H1 (cell line): ENCODE measurements at regions not wholly inside any gene's neighbourhood (a gene's known extent, or its start where the extent isn't known, plus 50 kb on each side); places are given as distances from the start of the nearest gene placed in this dataset.

Experiments
- BCL11A ChIP-seq, 2 experiments: IDR thresholded peaks; one replicate each; pipeline ENCODE4 v1.6.1; 2011; ENCODE audit warnings: low read depth in 2 of 2, low read length in 2 of 2, mild to moderate bottlenecking in 2 of 2
- CHD1 ChIP-seq: IDR thresholded peaks from 2 replicates; pipeline ENCODE4 v1.6.1; 2012; ENCODE audit warnings: low read depth, low read length, improper control_type of control experiment
- CTCF ChIP-seq, 3 experiments: IDR thresholded peaks; 1 replicate in 2 of 3; 2 replicates in 1 of 3; pipeline versions ENCODE4 v1.5.1 to v1.6.1; 2011; ENCODE audit warnings: low read length in 3 of 3, mild to moderate bottlenecking in 3 of 3, inconsistent platforms in 2 of 3, low read depth in 1 of 3, moderate library complexity in 1 of 3; ENCODE audit not compliant: insufficient read depth in 1 of 3; ENCODE audit errors: control extremely low read depth in 1 of 3
- EGR1 ChIP-seq: IDR thresholded peaks from 2 replicates; pipeline ENCODE4 v1.6.1; 2011; ENCODE audit warnings: low read depth, low read length, borderline replicate concordance
- EZH2 ChIP-seq: fragments of 200-600 bp; sonication (generic); IDR thresholded peaks from 2 replicates; pipeline ENCODE4 v1.7.1; 2012; ENCODE audit warnings: low read depth, mild to moderate bottlenecking, moderate library complexity, low read length, inconsistent platforms; ENCODE audit not compliant: severe bottlenecking
- HDAC2 ChIP-seq, 2 experiments: fragments of 300-600 bp in 1 of 2; sonication (generic) in 1 of 2; IDR thresholded peaks; 2 replicates each; pipeline ENCODE4 v1.6.1; 2011 to 2012; ENCODE audit warnings: low read depth in 2 of 2, low read length in 2 of 2, mild to moderate bottlenecking in 2 of 2, moderate library complexity in 2 of 2, borderline replicate concordance in 1 of 2, inconsistent platforms in 1 of 2
- POLR2A ChIP-seq, 2 experiments: IDR thresholded peaks; 1 replicate in 1 of 2; 2 replicates in 1 of 2; pipeline ENCODE4 v1.6.1; 2011; ENCODE audit warnings: low read depth in 2 of 2, low read length in 2 of 2, mild to moderate bottlenecking in 2 of 2; ENCODE audit errors: control extremely low read depth in 1 of 2
- POLR2AphosphoS5 ChIP-seq: IDR thresholded peaks from 2 replicates; pipeline ENCODE4 v1.6.1; 2011; ENCODE audit warnings: low read depth, low read length
- RBBP5 ChIP-seq: IDR thresholded peaks from 2 replicates; pipeline ENCODE4 v1.7.1; 2012; ENCODE audit warnings: low read depth, mild to moderate bottlenecking, inconsistent platforms, low read length, moderate library complexity, borderline replicate concordance
- TEAD4 ChIP-seq: IDR thresholded peaks from 2 replicates; pipeline ENCODE4 v1.6.1; 2012; ENCODE audit warnings: low read depth, low read length, inconsistent platforms, mixed read lengths
- TF ChIP-seq, protein P1 (sequence below): IDR thresholded peaks from 2 replicates; pipeline ENCODE4 v1.6.1; 2011; ENCODE audit warnings: low read length, improper control_type of control experiment
- TF ChIP-seq, protein P2 (sequence below): IDR thresholded peaks from 2 replicates; pipeline ENCODE4 v1.6.1; 2011; ENCODE audit warnings: low read depth, mild to moderate bottlenecking, low read length; ENCODE audit not compliant: insufficient read depth

GRCh38 chr6:94899191-94899590 is 678.1 kb upstream of the MANEA start:
- TF ChIP-seq RBBP5 (no peak), CTCF (IDR thresholded peaks at IDR 0.05; ENCODE audit: control extremely low read depth in 1 of 3, insufficient read depth in 1 of 3, low read depth in 1 of 3, low read length in 3 of 3) (no peak), POLR2AphosphoS5 (no peak), CHD1 (no peak), TEAD4 (no peak), POLR2A (IDR thresholded peaks at IDR 0.05; ENCODE audit: control extremely low read depth in 1 of 2, low read depth in 2 of 2, low read length in 2 of 2) (no peak), EGR1 (no peak), BCL11A (IDR thresholded peaks at IDR 0.05; ENCODE audit: low read depth in 2 of 2, low read length in 2 of 2) (no peak), EZH2 (no peak), HDAC2 (IDR thresholded peaks at IDR 0.05; ENCODE audit: borderline replicate concordance in 1 of 2, low read depth in 2 of 2, low read length in 2 of 2) (no peak)
- TF ChIP-seq, protein P1, sequence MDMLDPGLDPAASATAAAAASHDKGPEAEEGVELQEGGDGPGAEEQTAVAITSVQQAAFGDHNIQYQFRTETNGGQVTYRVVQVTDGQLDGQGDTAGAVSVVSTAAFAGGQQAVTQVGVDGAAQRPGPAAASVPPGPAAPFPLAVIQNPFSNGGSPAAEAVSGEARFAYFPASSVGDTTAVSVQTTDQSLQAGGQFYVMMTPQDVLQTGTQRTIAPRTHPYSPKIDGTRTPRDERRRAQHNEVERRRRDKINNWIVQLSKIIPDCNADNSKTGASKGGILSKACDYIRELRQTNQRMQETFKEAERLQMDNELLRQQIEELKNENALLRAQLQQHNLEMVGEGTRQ: no peak
- TF ChIP-seq, protein P2, sequence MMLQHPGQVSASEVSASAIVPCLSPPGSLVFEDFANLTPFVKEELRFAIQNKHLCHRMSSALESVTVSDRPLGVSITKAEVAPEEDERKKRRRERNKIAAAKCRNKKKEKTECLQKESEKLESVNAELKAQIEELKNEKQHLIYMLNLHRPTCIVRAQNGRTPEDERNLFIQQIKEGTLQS: no peak
